PC-3 (cell line): ENCODE measurements at regions not wholly inside any gene's neighbourhood (a gene's known extent, or its start where the extent isn't known, plus 50 kb on each side); places are given as distances from the start of the nearest gene placed in this dataset.

Experiments used
- ATAC-seq: fragments of 200-7000 bp; cut with Tn5 transposase; 2 replicates; pipeline ENCODE4 v1.9.1; 2020; ENCODE audit warnings: mild to moderate bottlenecking, moderate library complexity
- BruUV-seq: library from RNA; stranded (reverse); fragments of 400-500 nt; replicated peaks from 2 replicates; lab custom pipeline; 2021; lab: Mats Ljungman, UMichigan
- CTCF ChIA-PET: fragments of 300-600 bp; sonication (Branson Sonifier 250); formaldehyde crosslinking; loops from one replicate; lab custom pipeline; 2022; ENCODE audit warnings: antibody characterized with exemption; lab: Charles Lee
- POLR2A ChIA-PET: fragments of 300-600 bp; sonication (Branson Sonifier 250); formaldehyde crosslinking; loops from one replicate; lab custom pipeline; 2022; ENCODE audit warnings: antibody characterized with exemption; ENCODE audit not compliant: unreplicated experiment; lab: Charles Lee
- DNase-seq: peaks from one replicate; pipeline ENCODE4 v3.0.0-alpha.2; 2015
- H2AFZ ChIP-seq: fragments of 300-600 bp; sonication (generic); 2 replicates; pipeline ENCODE4 v1.6.0; 2016; ENCODE audit warnings: antibody characterized with exemption, low read length
- H3F3A ChIP-seq: fragments of 300-600 bp; sonication (generic); one replicate; pipeline ENCODE4 v1.6.0; 2017; ENCODE audit warnings: antibody characterized with exemption, low read length, control low read depth, mild to moderate bottlenecking; ENCODE audit not compliant: unreplicated experiment
- H3K27ac ChIP-seq: fragments of 300-600 bp; sonication (generic); 2 replicates; pipeline ENCODE4 v1.5.1; 2016; ENCODE audit warnings: mild to moderate bottlenecking, low read length
- H3K27me3 ChIP-seq: fragments of 300-600 bp; sonication (generic); 2 replicates; pipeline ENCODE4 v1.6.1; 2016; ENCODE audit warnings: low read length, mixed read lengths
- H3K36me3 ChIP-seq: fragments of 300-600 bp; sonication (generic); 2 replicates; pipeline ENCODE4 v1.6.1; 2016; ENCODE audit warnings: low read depth, mixed run types, low read length, mixed read lengths
- H3K4me1 ChIP-seq: fragments of 300-600 bp; sonication (generic); 2 replicates; pipeline ENCODE4 v1.5.1; 2016; ENCODE audit warnings: low read length; ENCODE audit not compliant: insufficient read depth
- H3K4me2 ChIP-seq: fragments of 300-600 bp; sonication (generic); 2 replicates; pipeline ENCODE4 v1.6.0; 2016; ENCODE audit warnings: low read length
- H3K4me3 ChIP-seq: fragments of 300-600 bp; sonication (generic); 2 replicates; pipeline ENCODE4 v1.5.1; 2016; ENCODE audit warnings: mild to moderate bottlenecking, low read length, mixed read lengths
- H3K79me2 ChIP-seq: fragments of 300-600 bp; sonication (generic); 2 replicates; pipeline ENCODE4 v1.6.1; 2017; ENCODE audit warnings: low read length, mixed read lengths
- H3K9ac ChIP-seq: fragments of 300-600 bp; sonication (generic); 2 replicates; pipeline ENCODE4 v1.6.0; 2016; ENCODE audit warnings: mild to moderate bottlenecking, low read length
- H3K9me2 ChIP-seq: fragments of 300-600 bp; sonication (generic); replicated peaks from 2 replicates; pipeline ENCODE4 v1.6.1; 2016; ENCODE audit warnings: mixed run types, low read length, mixed read lengths
- H3K9me3 ChIP-seq: fragments of 300-600 bp; sonication (generic); 2 replicates; pipeline ENCODE4 v1.6.1; 2016; ENCODE audit warnings: low read length, mixed read lengths
- H4K20me1 ChIP-seq: fragments of 300-600 bp; sonication (generic); 2 replicates; pipeline ENCODE4 v1.6.1; 2016; ENCODE audit warnings: low read length, mixed read lengths
- EZH2 ChIP-seq: fragments of 300-600 bp; sonication (generic); IDR thresholded peaks from one replicate; pipeline ENCODE4 v1.6.1; 2017; ENCODE audit warnings: antibody characterized with exemption, mild to moderate bottlenecking, low read length; ENCODE audit not compliant: unreplicated experiment
- EZH2phosphoT487 ChIP-seq: fragments of 300-600 bp; sonication (generic); IDR thresholded peaks from 2 replicates; pipeline ENCODE4 v1.6.1; 2018; ENCODE audit warnings: mild to moderate bottlenecking, antibody characterized with exemption, low read length, borderline replicate concordance
- intact Hi-C: fragments of 100-400 bp; cut with micrococcal nuclease; formaldehyde crosslinking; loops from 2 replicates; pipeline ENCODE4 v1.9.0; 2023
- TF ChIP-seq, protein P1 (sequence below): fragments of 300-600 bp; sonication (generic); conservative IDR thresholded peaks from 2 replicates; pipeline ENCODE4 v1.5.1; 2017; ENCODE audit warnings: antibody characterized with exemption, low read depth, mild to moderate bottlenecking, low read length

DNA sequence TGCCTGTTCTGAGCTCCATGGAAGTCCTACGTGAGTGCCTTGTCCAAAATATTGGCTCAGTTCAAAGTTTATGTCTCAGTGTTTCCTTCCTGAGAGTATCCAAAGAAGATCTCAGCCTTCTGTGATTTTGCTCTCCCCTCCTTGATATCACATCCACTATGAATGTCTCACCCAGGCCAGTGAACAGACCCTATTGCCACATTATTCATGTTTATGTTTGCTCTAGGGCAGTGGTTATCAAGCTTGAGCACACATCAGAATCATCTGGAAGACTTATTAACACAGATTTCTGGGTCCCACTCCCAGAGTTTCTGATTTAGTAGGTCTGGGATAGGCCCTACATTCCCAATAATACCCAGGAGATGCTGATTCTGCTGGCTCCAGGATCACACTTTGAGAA is 145.0 kb upstream of the FGGY start:
- H3K27me3 ChIP-seq, result no peaks in the 10 kb centered on the region
- ATAC-seq (no peak), DNase-seq (no peak)
- no peak overlapping the region for H3K4me3 ChIP-seq
- H3K9me3 ChIP-seq, result no peaks in the 10 kb centered on the region
- no peaks in the 10 kb centered on the region for H3K79me2 ChIP-seq
- intact Hi-C loops, result no loop called here
- no peaks in the 10 kb centered on the region for H4K20me1 ChIP-seq
- POLR2A ChIA-PET, result interaction anchor here (0.6 kb wide), 1 partner anchor 10 kb away, joined by 3 read pairs; no protein-coding TSS in a partner anchor
- BruUV-seq, result no TSS peak
- H3K9me2 ChIP-seq, result no peaks in the 10 kb centered on the region
- CTCF ChIA-PET, result interaction anchor here (0.6 kb wide), 1 partner anchor 592 kb away, joined by 3 read pairs; no protein-coding TSS in a partner anchor
- no peaks in the 10 kb centered on the region for H3K36me3 ChIP-seq
- TF ChIP-seq EZH2 (no peak), EZH2phosphoT487 (no peak)
- TF ChIP-seq, protein P1, sequence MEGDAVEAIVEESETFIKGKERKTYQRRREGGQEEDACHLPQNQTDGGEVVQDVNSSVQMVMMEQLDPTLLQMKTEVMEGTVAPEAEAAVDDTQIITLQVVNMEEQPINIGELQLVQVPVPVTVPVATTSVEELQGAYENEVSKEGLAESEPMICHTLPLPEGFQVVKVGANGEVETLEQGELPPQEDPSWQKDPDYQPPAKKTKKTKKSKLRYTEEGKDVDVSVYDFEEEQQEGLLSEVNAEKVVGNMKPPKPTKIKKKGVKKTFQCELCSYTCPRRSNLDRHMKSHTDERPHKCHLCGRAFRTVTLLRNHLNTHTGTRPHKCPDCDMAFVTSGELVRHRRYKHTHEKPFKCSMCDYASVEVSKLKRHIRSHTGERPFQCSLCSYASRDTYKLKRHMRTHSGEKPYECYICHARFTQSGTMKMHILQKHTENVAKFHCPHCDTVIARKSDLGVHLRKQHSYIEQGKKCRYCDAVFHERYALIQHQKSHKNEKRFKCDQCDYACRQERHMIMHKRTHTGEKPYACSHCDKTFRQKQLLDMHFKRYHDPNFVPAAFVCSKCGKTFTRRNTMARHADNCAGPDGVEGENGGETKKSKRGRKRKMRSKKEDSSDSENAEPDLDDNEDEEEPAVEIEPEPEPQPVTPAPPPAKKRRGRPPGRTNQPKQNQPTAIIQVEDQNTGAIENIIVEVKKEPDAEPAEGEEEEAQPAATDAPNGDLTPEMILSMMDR, result no peak
- H3K27ac ChIP-seq, result peak overlapping the region; percentile 75
- H3K4me2 ChIP-seq, result peak overlapping the region; percentile 81
- H3F3A ChIP-seq, result peaks cover 9% of the 10 kb centered on the region
- H2AFZ ChIP-seq, result no peak overlapping the region
- H3K9ac ChIP-seq, result 0 out of 2 replicates have a peak overlapping the region, but pooled peaks have one; percentile 29
- peaks cover 36% of the 10 kb centered on the region for H3K4me1 ChIP-seq

DNA sequence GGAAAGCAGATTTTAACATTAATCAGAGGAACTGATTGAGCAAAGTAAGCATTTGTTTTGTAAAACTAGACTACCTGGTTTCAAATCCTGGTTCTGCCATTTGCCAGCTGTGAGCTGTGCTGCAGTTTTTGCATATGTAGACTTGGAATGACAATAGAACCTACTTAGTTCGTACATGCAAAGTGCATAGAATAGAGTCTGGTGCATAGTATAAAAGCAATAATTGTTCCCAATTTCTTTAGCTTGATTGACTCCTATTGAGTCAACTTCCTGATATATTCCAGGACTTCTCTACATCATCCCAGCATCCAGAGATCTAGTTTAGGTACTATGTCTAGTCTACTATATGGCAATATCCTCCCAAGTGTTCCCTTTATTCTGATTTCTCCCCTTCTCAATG is 144.4 kb upstream of the FGGY start:
- Histone ChIP-seq H3K4me1 (peaks cover 29% of the 10 kb centered on the region), H3K9me3 (no peaks in the 10 kb centered on the region), H3K36me3 (no peaks in the 10 kb centered on the region), H3K9ac (no peak overlapping the region), H3K79me2 (no peaks in the 10 kb centered on the region), H3K4me3 (no peak overlapping the region), H3K4me2 (no peak overlapping the region), H2AFZ (no peak overlapping the region), H4K20me1 (no peaks in the 10 kb centered on the region), H3F3A (peaks cover 9% of the 10 kb centered on the region), H3K27ac (no peak overlapping the region), H3K9me2 (no peaks in the 10 kb centered on the region), H3K27me3 (no peaks in the 10 kb centered on the region)
- no TSS peak for BruUV-seq
- ATAC-seq, result no peak
- DNase-seq, result no peak
- intact Hi-C loops, result no loop called here
- TF ChIP-seq, protein P1, result no peak
- TF ChIP-seq EZH2phosphoT487 (no peak), EZH2 (no peak)
- ChIA-PET CTCF (no interaction called here), POLR2A (no interaction called here)

DNA sequence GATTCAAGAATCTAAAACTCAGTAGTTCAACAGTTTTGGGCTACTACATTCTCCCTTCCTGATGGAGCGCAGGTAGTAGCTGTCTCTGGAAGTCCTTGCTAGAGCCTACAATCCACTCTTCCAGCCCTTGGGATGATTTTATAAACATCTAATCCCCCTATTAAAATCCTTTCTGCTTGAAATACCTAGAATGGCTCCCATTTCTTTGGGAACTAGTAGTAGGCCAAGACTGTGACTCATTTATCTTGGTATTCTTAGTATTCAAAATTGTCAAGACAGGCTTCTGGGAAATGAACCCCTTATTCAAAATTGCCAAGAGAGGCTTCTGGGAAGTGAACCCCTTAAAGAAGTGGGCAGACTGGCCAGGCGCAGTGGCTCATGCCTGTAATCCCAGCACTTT is 142.5 kb upstream of the FGGY start:
- peaks cover 29% of the 10 kb centered on the region for H3K4me1 ChIP-seq
- no peak overlapping the region for H3K4me3 ChIP-seq
- H2AFZ ChIP-seq, result no peak overlapping the region
- no peak overlapping the region for H3K9ac ChIP-seq
- DNase-seq (no peak), ATAC-seq (no peak)
- no peaks in the 10 kb centered on the region for H4K20me1 ChIP-seq
- ChIA-PET CTCF (no interaction called here), POLR2A (no interaction called here)
- H3F3A ChIP-seq, result peaks cover 9% of the 10 kb centered on the region
- 0 out of 2 replicates have a peak, but pooled peaks cover 8% of the 10 kb centered on the region for H3K9me3 ChIP-seq
- no peaks in the 10 kb centered on the region for H3K79me2 ChIP-seq
- no peak overlapping the region for H3K4me2 ChIP-seq
- no TSS peak for BruUV-seq
- intact Hi-C loops, result no loop called here
- 0 out of 2 replicates have a peak, but pooled peaks cover 4% of the 10 kb centered on the region for H3K36me3 ChIP-seq
- H3K27me3 ChIP-seq, result no peaks in the 10 kb centered on the region
- no peaks in the 10 kb centered on the region for H3K9me2 ChIP-seq
- TF ChIP-seq EZH2phosphoT487, result no peak
- TF ChIP-seq, protein P1, result no peak
- no peak for TF ChIP-seq EZH2
- H3K27ac ChIP-seq, result no peak overlapping the region
